ENCODE measurements at regions not wholly inside any gene's neighbourhood (a gene's known extent, or its start where the extent isn't known, plus 50 kb on each side); places are given as distances from the start of the nearest gene placed in this dataset.

GRCh38 chr2:126825316-126825715, 73.4 kb upstream of the TEX51 start:
- in situ Hi-C loops (cut with HindIII; ENCODE audit: low sequenced_read_pairs), result no loop called here

GRCh38 chr2:126826491-126826890, 72.2 kb upstream of the TEX51 start:
- in situ Hi-C loops (cut with HindIII; ENCODE audit: low sequenced_read_pairs), result no loop called here

DNA sequence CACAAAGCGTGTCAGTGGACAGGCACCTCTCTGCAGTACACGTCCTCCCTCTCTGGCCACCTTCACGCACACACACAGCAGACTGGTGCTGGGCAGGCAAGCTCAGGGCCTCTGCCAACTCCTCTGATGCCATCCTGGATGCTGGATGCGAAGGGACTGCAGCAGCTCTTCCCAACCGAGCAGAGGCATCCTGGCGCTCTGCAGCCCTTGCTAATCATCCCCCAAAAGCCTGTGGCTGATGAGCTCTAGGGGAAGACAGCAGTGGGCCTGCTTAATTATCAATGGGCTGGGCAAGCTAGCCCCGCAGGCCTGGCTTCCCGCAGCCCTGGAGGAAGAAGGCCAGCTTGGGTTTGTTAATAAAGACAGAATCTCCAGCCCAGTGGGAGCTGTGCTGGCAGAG, 71.3 kb upstream of the TEX51 start:
- in situ Hi-C loops (cut with HindIII; ENCODE audit: low sequenced_read_pairs), result no loop called here

DNA sequence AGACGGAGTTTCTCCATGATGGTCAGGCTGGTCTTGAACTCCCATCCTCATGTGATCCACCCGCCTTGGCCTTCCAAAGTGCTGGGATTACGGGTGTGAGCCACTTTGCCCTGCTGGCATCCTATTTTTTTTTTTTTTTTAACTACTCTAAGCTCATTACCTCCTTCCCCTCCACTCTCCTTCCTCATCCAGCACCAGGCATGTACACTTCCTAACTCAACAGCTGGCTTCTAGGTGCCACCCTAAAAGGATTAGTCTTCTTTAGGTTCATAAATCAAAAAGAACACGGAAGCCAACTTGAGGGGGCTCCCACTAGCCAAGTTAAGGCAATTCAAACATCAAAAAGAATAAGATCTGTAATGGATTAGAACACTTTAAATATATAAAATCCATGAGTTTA, 70.6 kb upstream of the TEX51 start:
- in situ Hi-C loops (cut with HindIII; ENCODE audit: low sequenced_read_pairs), result no loop called here

GRCh38 chr2:126828491-126828890, 70.2 kb upstream of the TEX51 start:
- in situ Hi-C loops (cut with HindIII; ENCODE audit: low sequenced_read_pairs), result no loop called here

DNA sequence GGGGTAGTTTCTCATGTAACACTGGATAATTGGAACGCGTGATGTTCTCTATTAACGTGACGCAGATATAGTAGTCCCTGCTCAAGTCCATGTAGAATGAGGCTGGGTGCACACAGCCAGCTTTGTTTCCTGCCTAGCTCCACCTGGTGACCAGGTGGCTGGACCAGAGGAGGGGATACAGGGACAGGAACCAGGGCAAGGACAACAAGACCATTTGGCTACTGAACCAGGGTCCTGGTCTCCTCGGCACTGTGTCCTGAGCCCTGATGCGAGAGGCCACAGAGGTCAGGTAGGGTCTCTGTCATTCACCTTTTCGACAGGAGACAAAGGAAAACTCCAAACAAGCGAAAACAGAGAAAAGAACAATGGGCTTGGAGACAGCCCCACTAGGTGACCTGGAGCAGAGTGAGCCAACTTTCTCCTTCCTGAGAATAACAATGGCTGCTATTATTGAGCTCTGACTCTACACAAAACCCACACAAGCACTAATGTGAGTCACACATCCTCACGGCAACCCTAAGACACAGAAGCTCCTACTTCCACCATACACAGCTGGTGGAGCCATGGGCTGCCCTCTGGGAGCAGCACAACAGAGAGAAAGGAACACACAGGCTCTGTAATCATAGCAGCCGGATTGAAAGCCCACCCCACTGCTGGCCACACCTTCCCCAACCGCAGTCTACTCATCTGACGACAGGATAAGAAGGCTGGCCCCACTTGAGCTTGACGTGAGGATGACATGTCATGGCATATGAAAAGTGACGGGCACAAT, 67.3 kb upstream of the TEX51 start:
- in situ Hi-C loops (cut with HindIII; ENCODE audit: low sequenced_read_pairs), result no loop called here

GRCh38 chr2:126832014-126832413, 66.7 kb upstream of the TEX51 start:
- in situ Hi-C loops (cut with HindIII; ENCODE audit: low sequenced_read_pairs), result no loop called here

- in situ Hi-C loops (cut with HindIII; ENCODE audit: low sequenced_read_pairs), result no loop called here
These were observed 65.9 kb upstream of the TEX51 start for GRCh38 chr2:126832757-126833156.

GRCh38 chr2:126834006-126834659, 64.6 kb upstream of the TEX51 start:
- in situ Hi-C loops (cut with HindIII; ENCODE audit: low sequenced_read_pairs), result no loop called here

DNA sequence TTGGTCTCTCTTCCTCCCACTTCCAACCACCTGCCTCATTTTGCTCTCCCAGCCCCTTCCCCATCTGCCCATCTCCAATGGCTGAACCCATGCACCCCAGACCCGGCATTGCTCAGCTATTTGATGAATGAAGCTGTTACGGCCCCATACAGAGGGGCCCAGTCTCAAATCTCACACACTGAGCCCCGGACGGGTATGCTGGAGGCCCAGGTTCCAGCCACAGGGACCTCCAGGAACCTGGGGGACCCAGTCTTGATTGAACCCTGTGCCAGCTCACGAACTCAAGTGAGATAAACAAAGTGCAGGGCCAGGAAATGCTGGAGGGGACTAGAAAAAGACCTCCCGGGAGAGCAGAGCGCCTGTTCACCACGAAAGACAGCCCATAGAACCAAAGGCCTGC, 63.4 kb upstream of the TEX51 start:
- in situ Hi-C loops (cut with HindIII; ENCODE audit: low sequenced_read_pairs), result no loop called here

GRCh38 chr2:126835831-126836230, 62.9 kb upstream of the TEX51 start:
- in situ Hi-C loops (cut with HindIII; ENCODE audit: low sequenced_read_pairs), result no loop called here

DNA sequence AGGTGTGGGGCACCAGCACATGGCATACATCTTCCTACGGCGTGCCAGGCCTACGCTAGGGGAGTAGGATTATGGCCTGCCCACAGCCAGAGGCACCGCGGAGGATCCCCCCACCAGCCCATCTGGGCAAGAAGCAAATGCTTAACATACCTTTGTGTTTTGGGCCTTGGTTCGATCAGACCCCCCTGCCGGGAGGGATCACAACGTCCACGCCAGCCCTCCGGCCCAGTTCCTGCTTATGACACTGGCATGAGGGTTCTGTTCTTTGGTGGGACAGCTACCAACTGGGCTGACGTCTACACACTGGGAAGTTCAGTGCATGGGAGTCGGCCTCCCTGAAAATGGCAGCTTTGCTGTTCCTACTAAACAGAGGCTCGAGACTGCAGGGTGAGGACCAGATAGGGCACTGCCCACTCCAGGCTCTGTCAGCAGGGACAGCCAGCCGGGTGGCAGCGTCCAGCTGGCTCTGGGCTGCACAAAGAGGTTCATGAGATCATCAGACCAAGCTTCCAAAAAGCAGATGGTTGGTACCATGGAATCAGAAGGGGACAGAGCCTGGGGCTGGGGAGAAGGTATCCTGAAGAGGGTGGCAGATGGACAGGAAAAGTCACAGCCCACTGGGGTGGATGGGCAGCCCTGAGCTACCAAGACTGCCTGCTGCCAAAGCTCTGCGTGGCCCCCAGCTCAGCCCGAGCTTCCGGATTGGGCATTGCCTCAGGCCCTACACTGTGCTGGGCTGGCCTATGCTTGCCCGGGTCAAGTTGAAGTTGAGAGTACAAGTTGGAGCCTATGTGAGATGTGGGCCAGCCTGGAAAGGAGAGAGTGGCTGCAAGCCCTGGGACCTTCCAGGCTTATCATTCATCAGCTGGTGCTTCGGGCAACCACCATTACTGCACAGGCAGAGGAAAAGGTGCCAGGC, 61.7 kb upstream of the TEX51 start:
- in situ Hi-C loops (cut with HindIII; ENCODE audit: low sequenced_read_pairs), result no loop called here

GRCh38 chr2:126837966-126838715, 60.5 kb upstream of the TEX51 start:
- in situ Hi-C loops (cut with HindIII; ENCODE audit: low sequenced_read_pairs), result no loop called here

GRCh38 chr2:126838716-126838985, 60.0 kb upstream of the TEX51 start:
- in situ Hi-C loops (cut with HindIII; ENCODE audit: low sequenced_read_pairs), result no loop called here

DNA sequence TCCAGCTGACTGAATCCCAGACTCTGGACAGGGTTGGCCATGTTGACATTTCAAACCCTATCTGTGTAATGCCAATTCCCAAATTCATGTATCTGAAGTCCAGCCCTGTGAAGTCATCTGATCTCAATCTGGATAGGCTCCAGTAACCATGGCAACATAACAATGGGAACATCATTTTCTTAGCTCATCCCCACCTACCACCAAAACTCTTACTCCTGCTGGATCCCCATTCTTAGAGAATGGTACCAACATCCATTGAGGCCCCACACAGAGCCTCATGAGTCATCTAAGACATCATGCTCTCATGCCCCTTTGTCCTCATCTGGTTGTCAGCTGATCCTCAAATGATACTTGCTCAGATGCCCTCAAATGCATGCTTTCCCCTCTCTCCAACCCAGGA, 58.9 kb upstream of the TEX51 start:
- in situ Hi-C loops (cut with HindIII; ENCODE audit: low sequenced_read_pairs), result no loop called here

DNA sequence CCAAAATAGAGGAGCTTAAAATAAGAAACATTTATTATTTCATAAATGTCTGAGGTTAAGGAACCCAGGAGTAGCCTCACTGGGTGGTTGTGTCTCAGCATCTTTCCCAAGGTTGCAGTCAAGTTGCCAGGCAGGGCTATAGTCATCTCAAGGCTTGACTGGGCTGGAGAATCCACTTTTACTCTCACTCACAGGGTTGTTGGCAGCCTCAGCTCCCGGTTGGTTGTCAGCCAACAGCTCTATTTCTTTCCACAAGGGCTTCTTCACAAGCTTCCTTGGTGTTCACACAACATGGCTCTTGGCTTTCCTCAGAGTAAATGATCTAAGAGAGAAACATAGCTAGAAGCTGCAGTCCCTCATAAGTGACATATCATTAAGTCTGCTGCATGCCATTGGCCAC, 55.6 kb upstream of the TEX51 start:
- in situ Hi-C loops (cut with HindIII; ENCODE audit: low sequenced_read_pairs), result no loop called here

DNA sequence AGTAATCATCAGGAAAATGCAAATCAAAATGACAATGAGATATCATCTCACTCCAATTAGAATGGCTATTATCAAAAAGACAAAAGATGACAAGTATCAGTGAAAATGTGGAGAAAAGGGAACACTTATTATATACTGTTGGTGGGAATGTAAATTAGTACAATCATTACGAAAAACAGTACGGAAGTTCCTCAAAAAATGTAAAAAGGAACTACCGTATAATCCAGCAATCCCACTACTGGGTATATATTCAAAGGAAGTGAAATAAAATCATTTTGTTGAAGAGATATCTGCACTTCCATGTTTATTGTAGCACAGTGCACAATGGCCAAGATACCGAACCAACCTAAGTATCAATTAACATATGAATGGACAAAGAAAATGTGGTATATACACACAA, 52.4 kb upstream of the TEX51 start:
- in situ Hi-C loops (cut with HindIII; ENCODE audit: low sequenced_read_pairs), result no loop called here

All from endothelial cell of hepatic sinusoid (primary cell).